K562 (cell line): ENCODE measurements at regions not wholly inside any gene's neighbourhood (a gene's known extent, or its start where the extent isn't known, plus 50 kb on each side); places are given as distances from the start of the nearest gene placed in this dataset.

Source experiments
- CHCHD3 ChIP-seq: fragments of 250-450 bp; sonication (Bioruptor Pico); IDR thresholded peaks from 2 replicates; pipeline ENCODE4 v2.1.2; 2022; ENCODE audit warnings: mild to moderate bottlenecking
- CTCF ChIP-seq, 3 experiments: IDR thresholded peaks in 2 of 3; conservative IDR thresholded peaks in 1 of 3; 2 replicates each; pipeline ENCODE4 v1.5.1; 2011 to 2012; ENCODE audit warnings: low read length in 3 of 3, mild to moderate bottlenecking in 3 of 3, control low read depth in 2 of 3, improper control_type of control experiment in 1 of 3, inconsistent platforms in 1 of 3, low read depth in 1 of 3, mixed read lengths in 1 of 3, moderate library complexity in 1 of 3; ENCODE audit not compliant: insufficient read depth in 2 of 3
- E2F3 ChIP-seq: fragments of 250-450 bp; sonication (Bioruptor Pico); IDR thresholded peaks from 2 replicates; pipeline ENCODE4 v1.4.0; 2020; ENCODE audit warnings: mild to moderate bottlenecking
- ELK1 ChIP-seq: sonication (generic); formaldehyde crosslinking; IDR thresholded peaks from 2 replicates; pipeline ENCODE4 v1.8.1; 2022; ENCODE audit warnings: missing genetic modification reagents
- HDAC6 ChIP-seq: IDR thresholded peaks from 2 replicates; pipeline ENCODE4 v1.6.1; 2012; ENCODE audit warnings: low read depth, mild to moderate bottlenecking, control low read depth, inconsistent platforms, low read length, moderate library complexity
- HMGXB4 ChIP-seq: sonication (generic); formaldehyde crosslinking; IDR thresholded peaks from 2 replicates; pipeline ENCODE4 v1.8.1; 2023; ENCODE audit warnings: mild to moderate bottlenecking, missing genetic modification reagents
- IRF9 ChIP-seq: fragments of 450-650 bp; IDR thresholded peaks from 2 replicates; pipeline ENCODE4 v1.6.1; 2016; ENCODE audit warnings: missing biosample characterization, missing genetic modification characterization
- POLR2A ChIP-seq: fragments of 450-650 bp; conservative IDR thresholded peaks from 2 replicates; pipeline ENCODE4 v1.6.1; 2016
- TCF7 ChIP-seq: sonication (generic); IDR thresholded peaks from 2 replicates; pipeline ENCODE4 v1.6.1; 2016; ENCODE audit warnings: antibody characterized with exemption, borderline replicate concordance
- THAP7 ChIP-seq: fragments of 250-450 bp; sonication (Bioruptor Pico); IDR thresholded peaks from 2 replicates; pipeline ENCODE4 v1.5.0; 2021
- ZKSCAN1 ChIP-seq: fragments of 150-350 bp; IDR thresholded peaks from 2 replicates; pipeline ENCODE4 v1.6.1; 2016; ENCODE audit warnings: low read depth, low read length
- ZNF445 ChIP-seq: fragments of 250-450 bp; sonication (Bioruptor Pico); IDR thresholded peaks from 2 replicates; pipeline ENCODE4 v1.4.0; 2020; ENCODE audit warnings: low read depth, mild to moderate bottlenecking, moderate library complexity

DNA sequence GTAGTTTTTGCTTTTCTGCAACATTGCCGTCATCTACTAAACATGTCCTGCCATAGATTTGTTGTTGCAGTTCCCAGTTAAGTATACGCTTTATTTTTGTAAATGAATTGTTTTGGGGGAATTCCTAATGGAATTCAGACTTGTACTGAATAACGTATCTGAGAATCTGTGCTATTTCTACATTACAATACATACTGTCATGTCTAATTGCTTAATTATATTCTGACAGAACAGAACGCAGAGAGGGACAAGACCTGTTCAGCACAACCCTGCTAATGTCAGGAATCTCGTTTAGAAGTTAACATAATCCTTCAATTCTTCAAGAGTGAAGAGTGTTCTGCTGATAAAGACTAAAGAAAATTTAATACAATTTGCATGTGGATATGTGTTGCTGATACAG lies 861.1 kb upstream of the KLHL1 start:
- no peak for TF ChIP-seq POLR2A
- TF ChIP-seq HMGXB4 (CRISPR knock-in tag): no peak
- TF ChIP-seq TCF7: no peak
- no peak for TF ChIP-seq CHCHD3 (CRISPR knock-in tag)
- no peak for TF ChIP-seq CTCF (IDR thresholded peaks at IDR 0.05 in 2 of 3, conservative IDR thresholded peaks at IDR 0.05 in 1 of 3; ENCODE audit: insufficient read depth in 2 of 3, low read depth in 1 of 3, low read length in 3 of 3)
- no peak for TF ChIP-seq ZKSCAN1
- TF ChIP-seq ZNF445 (CRISPR knock-in tag): no peak
- TF ChIP-seq ELK1 (CRISPR knock-in tag): no peak
- TF ChIP-seq HDAC6: no peak
- TF ChIP-seq THAP7 (CRISPR knock-in tag): no peak
- no peak for TF ChIP-seq E2F3 (CRISPR knock-in tag)
- no peak for TF ChIP-seq IRF9 (tag)
